Mesothelial cell of epicardium (in vitro differentiated cells): ENCODE measurements at regions not wholly inside any gene's neighbourhood (a gene's known extent, or its start where the extent isn't known, plus 50 kb on each side); places are given as distances from the start of the nearest gene placed in this dataset.
"Not testable (repeated sequence)": the region's sequence is repeated elsewhere in the genome, so short reads cannot be mapped to it uniquely, and the experiment has no call there.

Source experiments
- DNase-seq, 2 experiments: peaks; one replicate each; pipeline ENCODE4 v3.0.0; 2021; ENCODE audit warnings: low spot score in 2 of 2; ENCODE audit not compliant: unreplicated experiment in 2 of 2
- H3K27ac Mint-ChIP-seq: 2 replicates; pipeline ENCODE4 v1.8.0; 2021; ENCODE audit warnings: mixed read lengths
- H3K27me3 Mint-ChIP-seq: 2 replicates; pipeline ENCODE4 v1.8.0; 2021; ENCODE audit warnings: low read depth, mixed read lengths
- H3K36me3 Mint-ChIP-seq: 2 replicates; pipeline ENCODE4 v1.8.0; 2021; ENCODE audit warnings: mixed read lengths
- H3K4me1 Mint-ChIP-seq: 2 replicates; pipeline ENCODE4 v1.8.0; 2021; ENCODE audit warnings: mixed read lengths
- H3K4me3 Mint-ChIP-seq: 2 replicates; pipeline ENCODE4 v1.8.0; 2021; ENCODE audit warnings: mild to moderate bottlenecking, moderate library complexity, mixed read lengths
- H3K9me3 Mint-ChIP-seq: 2 replicates; pipeline ENCODE4 v1.8.0; 2021; ENCODE audit warnings: mixed read lengths
- CTCF ChIP-seq: fragments of 200-600 bp; sonication (generic); IDR thresholded peaks from one replicate; pipeline ENCODE4 v1.5.0; 2021; ENCODE audit warnings: antibody characterized with exemption; ENCODE audit not compliant: unreplicated experiment

- peaks cover 42% of the 10 kb centered on the region for H3K9me3 Mint-ChIP-seq
Measured at GRCh38 chr10:118931436-118931835, 98.1 kb upstream of the NANOS1 start.

GRCh38 chr10:118932154-118932553, 97.4 kb upstream of the NANOS1 start:
- H3K36me3 Mint-ChIP-seq, DNase-seq: not testable (repeated sequence)

More at GRCh38 chr10:118931436-118931835, 98.1 kb upstream of the NANOS1 start:
- H3K4me1 Mint-ChIP-seq = no peaks in the 10 kb centered on the region
- no peak for TF ChIP-seq CTCF
- no peak overlapping the region for H3K27ac Mint-ChIP-seq
- no peak for DNase-seq
- peaks cover 3% of the 10 kb centered on the region for H3K36me3 Mint-ChIP-seq
- H3K4me3 Mint-ChIP-seq = no peak overlapping the region
- peaks cover 23% of the 10 kb centered on the region for H3K27me3 Mint-ChIP-seq

GRCh38 chr10:118937226-118937625, 92.3 kb upstream of the NANOS1 start:
- Mint-ChIP-seq H3K4me1 (no peaks in the 10 kb centered on the region), H3K9me3 (peaks cover 25% of the 10 kb centered on the region), H3K27me3 (peaks cover 23% of the 10 kb centered on the region), H3K36me3 (no peaks in the 10 kb centered on the region), H3K27ac (no peak overlapping the region), H3K4me3 (no peak overlapping the region)
- TF ChIP-seq CTCF = no peak
- no peak for DNase-seq

More at GRCh38 chr10:118932154-118932553, 97.4 kb upstream of the NANOS1 start:
- H3K4me1 Mint-ChIP-seq, H3K4me3 Mint-ChIP-seq, H3K27ac Mint-ChIP-seq: not testable (repeated sequence)
- peaks cover 23% of the 10 kb centered on the region for H3K27me3 Mint-ChIP-seq
- peaks cover 42% of the 10 kb centered on the region for H3K9me3 Mint-ChIP-seq

- Mint-ChIP-seq H3K4me1 (no peaks in the 10 kb centered on the region), H3K9me3 (peaks cover 13% of the 10 kb centered on the region), H3K36me3 (no peaks in the 10 kb centered on the region), H3K4me3 (no peak overlapping the region), H3K27me3 (peaks cover 13% of the 10 kb centered on the region), H3K27ac (no peak overlapping the region)
- TF ChIP-seq CTCF = no peak
- DNase-seq = no peak
Measured at GRCh38 chr10:118939211-118940007, 90.1 kb upstream of the NANOS1 start.

- Mint-ChIP-seq H3K36me3 (no peaks in the 10 kb centered on the region), H3K27ac (no peak overlapping the region)
- no peak for DNase-seq
Measured at GRCh38 chr10:118940386-118940785, 89.1 kb upstream of the NANOS1 start.

More at GRCh38 chr10:118940386-118940785, 89.1 kb upstream of the NANOS1 start:
- Mint-ChIP-seq H3K4me3 (no peak overlapping the region), H3K4me1 (no peaks in the 10 kb centered on the region), H3K27me3 (peaks cover 5% of the 10 kb centered on the region), H3K9me3 (peaks cover 13% of the 10 kb centered on the region)
- no peak for TF ChIP-seq CTCF
